ENCODE measurements at regions not wholly inside any gene's neighbourhood (a gene's known extent, or its start where the extent isn't known, plus 50 kb on each side); places are given as distances from the start of the nearest gene placed in this dataset.

DNA sequence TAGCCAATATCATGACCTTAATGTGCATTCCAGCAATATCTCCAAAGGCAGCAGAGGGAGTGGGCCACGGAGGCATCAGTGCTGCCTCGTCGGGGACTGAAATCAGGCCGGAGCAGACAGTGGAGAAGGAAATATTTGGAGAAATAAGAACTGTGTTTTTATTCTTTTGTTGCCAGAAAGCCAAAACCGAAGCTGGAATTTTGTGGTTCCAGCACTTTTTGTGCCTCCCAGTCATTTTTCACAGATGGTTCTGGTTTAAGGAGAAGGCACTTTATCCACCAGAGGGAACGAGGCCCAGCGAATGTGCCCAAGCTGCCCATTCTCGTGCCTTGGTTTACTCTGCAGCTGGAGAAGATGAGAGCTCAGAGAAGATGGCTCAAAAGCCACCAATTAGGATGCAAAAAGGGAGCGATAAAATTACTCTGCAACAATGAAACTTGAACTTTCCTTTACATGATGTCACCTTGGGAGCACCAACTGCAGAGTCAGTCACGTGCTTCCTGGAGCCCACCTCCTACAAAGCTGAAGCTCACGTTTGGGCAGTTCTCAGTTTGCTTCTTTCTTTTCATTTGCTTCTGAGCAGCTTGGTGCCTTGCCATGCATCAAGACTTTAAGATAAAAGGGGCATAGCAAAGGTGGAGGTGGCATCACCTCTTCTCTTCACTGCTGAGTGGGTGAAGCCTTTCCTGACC is 288.7 kb downstream of the LPIN1 start:
- H3K27me3 ChIP-seq = no peaks in the 10 kb centered on the region
- DNase-seq = no peak
- intact Hi-C loops (cut with DNase I) = no loop called here
- no peaks in the 10 kb centered on the region for H3K36me3 ChIP-seq
- WGBS, 2 donors = 82% methylated on average over 11 of the region's 11 CpGs
- no peak overlapping the region for H3K4me3 ChIP-seq
- no peaks in the 10 kb centered on the region for H3K9me3 ChIP-seq
- no peak overlapping the region for H3K27ac ChIP-seq
- TF ChIP-seq POLR2AphosphoS5 (IDR thresholded peaks at IDR 0.05) = no peak
- H3K4me1 ChIP-seq = no peaks in the 10 kb centered on the region

DNA sequence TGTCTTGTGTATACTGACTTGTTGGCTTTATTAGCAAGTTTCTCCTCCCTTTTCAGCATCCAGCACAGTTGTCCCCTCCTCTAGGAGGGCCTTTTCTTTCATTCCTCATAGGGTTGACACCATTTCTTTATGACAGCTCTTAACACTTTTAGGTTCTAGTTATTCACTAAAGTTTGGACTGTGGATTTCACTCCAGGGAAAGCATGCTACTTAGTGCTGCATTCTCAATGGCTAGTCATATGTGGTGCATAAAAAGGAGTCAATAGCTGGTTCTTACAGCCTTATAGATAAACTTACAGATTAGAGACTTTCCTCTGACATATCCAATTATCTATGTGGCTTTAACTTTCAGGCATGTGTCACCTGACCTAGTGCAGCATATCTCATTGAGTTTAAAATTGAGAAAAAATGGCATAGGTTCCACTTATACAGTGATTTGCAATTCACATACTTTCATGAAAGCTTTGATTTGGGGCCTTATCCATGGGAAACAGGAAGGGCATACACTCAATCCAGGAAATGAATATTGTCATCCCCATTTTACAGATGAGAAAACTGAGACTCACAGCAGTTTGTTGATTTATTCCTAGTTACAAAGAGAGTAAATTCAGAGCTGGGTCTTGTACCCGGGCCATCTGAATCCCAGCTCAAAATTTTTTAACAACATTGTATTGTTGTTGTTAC is 289.7 kb downstream of the LPIN1 start:
- 67 to 84% methylated on average over 1 of the region's 1 CpG for WGBS, 2 donors
- no peak overlapping the region for H3K27ac ChIP-seq
- intact Hi-C loops (cut with DNase I) = no loop called here
- H3K9me3 ChIP-seq = no peaks in the 10 kb centered on the region
- TF ChIP-seq POLR2AphosphoS5 (IDR thresholded peaks at IDR 0.05) (no peak), EP300 (IDR thresholded peaks at IDR 0.05) (no peak), POLR2A (IDR thresholded peaks at IDR 0.05) (no peak)
- TF ChIP-seq, protein P1, sequence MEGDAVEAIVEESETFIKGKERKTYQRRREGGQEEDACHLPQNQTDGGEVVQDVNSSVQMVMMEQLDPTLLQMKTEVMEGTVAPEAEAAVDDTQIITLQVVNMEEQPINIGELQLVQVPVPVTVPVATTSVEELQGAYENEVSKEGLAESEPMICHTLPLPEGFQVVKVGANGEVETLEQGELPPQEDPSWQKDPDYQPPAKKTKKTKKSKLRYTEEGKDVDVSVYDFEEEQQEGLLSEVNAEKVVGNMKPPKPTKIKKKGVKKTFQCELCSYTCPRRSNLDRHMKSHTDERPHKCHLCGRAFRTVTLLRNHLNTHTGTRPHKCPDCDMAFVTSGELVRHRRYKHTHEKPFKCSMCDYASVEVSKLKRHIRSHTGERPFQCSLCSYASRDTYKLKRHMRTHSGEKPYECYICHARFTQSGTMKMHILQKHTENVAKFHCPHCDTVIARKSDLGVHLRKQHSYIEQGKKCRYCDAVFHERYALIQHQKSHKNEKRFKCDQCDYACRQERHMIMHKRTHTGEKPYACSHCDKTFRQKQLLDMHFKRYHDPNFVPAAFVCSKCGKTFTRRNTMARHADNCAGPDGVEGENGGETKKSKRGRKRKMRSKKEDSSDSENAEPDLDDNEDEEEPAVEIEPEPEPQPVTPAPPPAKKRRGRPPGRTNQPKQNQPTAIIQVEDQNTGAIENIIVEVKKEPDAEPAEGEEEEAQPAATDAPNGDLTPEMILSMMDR (IDR thresholded peaks at IDR 0.05) = no peak
- no peaks in the 10 kb centered on the region for H3K36me3 ChIP-seq
- H3K4me3 ChIP-seq = no peak overlapping the region
- H3K27me3 ChIP-seq = no peaks in the 10 kb centered on the region
- no peak for DNase-seq
- no peaks in the 10 kb centered on the region for H3K4me1 ChIP-seq

DNA sequence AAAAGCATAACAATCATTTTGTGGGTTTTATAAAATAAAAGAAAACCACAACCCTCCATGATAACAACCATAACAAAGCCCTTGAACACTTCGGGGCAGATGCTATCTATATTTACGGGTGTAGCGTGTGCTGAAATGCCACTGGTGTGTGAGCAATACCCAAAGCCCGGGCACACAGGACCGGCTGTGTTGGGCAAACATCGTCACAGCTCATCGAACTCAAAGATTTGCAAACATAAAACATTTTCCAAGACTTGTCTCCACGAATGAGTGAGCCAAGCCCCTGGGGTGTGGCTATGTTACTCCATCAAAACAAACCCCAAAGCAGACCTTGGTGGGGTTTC is 290.2 kb downstream of the LPIN1 start:
- intact Hi-C loops (cut with DNase I) = no loop called here
- no peaks in the 10 kb centered on the region for H3K9me3 ChIP-seq
- 59 to 63% methylated on average over 8 of the region's 8 CpGs for WGBS, 2 donors

DNA sequence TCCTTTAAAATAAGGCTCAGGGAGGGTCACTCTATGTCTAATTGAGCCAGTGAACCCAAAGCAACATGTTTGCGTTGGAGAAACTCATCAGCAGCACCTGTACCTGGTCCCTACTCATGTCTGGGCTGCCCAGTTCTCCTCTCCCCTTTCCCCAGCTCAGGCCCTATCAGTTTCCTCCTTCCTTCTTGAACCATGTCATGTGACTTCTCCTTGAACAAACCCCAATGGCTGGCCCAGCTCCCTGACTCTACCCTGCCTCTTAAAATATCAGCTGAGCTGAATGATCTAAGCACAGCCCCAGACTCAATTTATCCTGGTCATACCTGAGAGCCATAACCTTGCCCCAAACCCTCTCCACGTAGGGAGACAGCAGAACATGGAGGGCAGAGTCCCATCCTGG is 290.9 kb downstream of the LPIN1 start:
- Histone ChIP-seq H3K4me3 (no peak overlapping the region), H3K36me3 (no peaks in the 10 kb centered on the region), H3K27ac (no peak overlapping the region), H3K4me1 (no peaks in the 10 kb centered on the region), H3K9me3 (no peaks in the 10 kb centered on the region), H3K27me3 (no peaks in the 10 kb centered on the region)
- intact Hi-C loops (cut with DNase I) = no loop called here
- TF ChIP-seq POLR2A (IDR thresholded peaks at IDR 0.05) (no peak), POLR2AphosphoS5 (IDR thresholded peaks at IDR 0.05) (no peak), EP300 (IDR thresholded peaks at IDR 0.05) (no peak)
- TF ChIP-seq, protein P1 (IDR thresholded peaks at IDR 0.05) = no peak
- WGBS, 2 donors = 64 to 87% methylated on average over 2 of the region's 2 CpGs
- DNase-seq = no peak

More for the DNA sequence above, 290.2 kb downstream of the LPIN1 start:
- no peaks in the 10 kb centered on the region for H3K27me3 ChIP-seq
- no peak for TF ChIP-seq EP300 (IDR thresholded peaks at IDR 0.05)
- no peak for TF ChIP-seq POLR2A (IDR thresholded peaks at IDR 0.05)
- TF ChIP-seq, protein P1 (IDR thresholded peaks at IDR 0.05) = no peak
- no peak for TF ChIP-seq POLR2AphosphoS5 (IDR thresholded peaks at IDR 0.05)
- H3K4me3 ChIP-seq = no peak overlapping the region
- DNase-seq = no peak
- H3K27ac ChIP-seq = no peak overlapping the region
- H3K4me1 ChIP-seq = no peaks in the 10 kb centered on the region
- H3K36me3 ChIP-seq = no peaks in the 10 kb centered on the region

DNA sequence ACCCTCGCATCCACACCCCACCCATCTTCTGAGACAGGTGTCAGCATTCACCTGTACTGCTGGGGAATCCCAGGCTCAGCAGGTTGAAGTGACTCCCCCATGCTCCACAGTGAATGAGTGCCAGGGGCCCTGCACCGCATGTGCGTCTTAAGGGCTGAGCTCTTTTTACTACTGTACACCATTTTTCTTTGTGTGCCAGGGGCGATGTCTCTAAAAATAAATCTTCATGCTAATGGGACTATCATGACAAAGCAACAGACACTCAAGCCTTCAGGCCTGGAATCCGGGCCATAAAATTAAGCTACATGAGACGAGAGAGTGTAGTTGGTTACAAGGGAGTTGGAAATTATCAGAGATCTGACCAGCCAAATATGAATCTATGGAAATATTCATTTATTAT is 294.8 kb downstream of the LPIN1 start:
- no peak for TF ChIP-seq POLR2AphosphoS5 (IDR thresholded peaks at IDR 0.05)
- TF ChIP-seq, protein P1 (IDR thresholded peaks at IDR 0.05) = no peak
- no peak for TF ChIP-seq EP300 (IDR thresholded peaks at IDR 0.05)
- no peak for TF ChIP-seq POLR2A (IDR thresholded peaks at IDR 0.05)
- WGBS, 2 donors = 95% methylated on average over 6 of the region's 6 CpGs
- DNase-seq = no peak
- no peaks in the 10 kb centered on the region for H3K9me3 ChIP-seq
- H3K27me3 ChIP-seq = no peaks in the 10 kb centered on the region
- no peaks in the 10 kb centered on the region for H3K36me3 ChIP-seq
- intact Hi-C loops (cut with DNase I) = no loop called here
- no peak overlapping the region for H3K4me3 ChIP-seq
- no peaks in the 10 kb centered on the region for H3K4me1 ChIP-seq
- no peak overlapping the region for H3K27ac ChIP-seq
